ENCODE measurements at regions not wholly inside any gene's neighbourhood (a gene's known extent, or its start where the extent isn't known, plus 50 kb on each side); places are given as distances from the start of the nearest gene placed in this dataset.
A peak's percentile ranks its signal among the peaks of the same experiment; 100 is the strongest.
"Not testable (repeated sequence)": the region's sequence is repeated elsewhere in the genome, so short reads cannot be mapped to it uniquely, and the experiment has no call there.

DNA sequence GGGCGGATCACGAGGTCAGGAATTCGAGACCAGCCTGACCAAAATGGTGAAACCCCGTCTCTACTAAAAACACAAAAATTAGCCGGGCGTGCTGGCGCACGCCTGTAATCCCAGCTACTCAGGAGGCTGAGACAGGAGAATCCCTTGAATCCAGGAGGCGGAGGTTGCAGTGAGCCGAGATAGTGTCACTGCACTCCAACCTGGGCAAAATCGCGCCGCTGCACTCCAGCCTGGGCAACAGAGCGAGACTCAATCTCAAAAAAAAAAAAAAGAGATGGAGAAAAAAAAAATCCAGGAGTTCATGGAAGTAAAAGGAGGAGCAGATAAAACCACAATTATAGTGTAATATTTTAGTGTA, 76.3 kb upstream of the ZNF184 start:
- H3K27ac ChIP-seq (ENCODE audit: low read depth, low read length); H3K9me3 ChIP-seq (ENCODE audit: control insufficient read depth in 5 of 5, low read length in 5 of 5); H3K9ac ChIP-seq (ENCODE audit: low read length in 5 of 5); H3K36me3 ChIP-seq (ENCODE audit: control insufficient read depth in 5 of 5, insufficient read depth in 5 of 5, low read length in 5 of 5); H3K4me3 ChIP-seq (ENCODE audit: low read depth in 1 of 5, low read length in 5 of 5): not testable (repeated sequence)
- Histone ChIP-seq H3K4me1 (ENCODE audit: control insufficient read depth in 5 of 5, insufficient read depth in 5 of 5, low read length in 5 of 5) (peaks cover 0 to 14% (median 10%) of the 10 kb centered on the region in 5 donors), H3K27me3 (ENCODE audit: control insufficient read depth in 5 of 5, insufficient read depth in 4 of 5, low read length in 5 of 5) (peaks cover 19 to 67% (median 51%) of the 10 kb centered on the region in 5 donors)

DNA sequence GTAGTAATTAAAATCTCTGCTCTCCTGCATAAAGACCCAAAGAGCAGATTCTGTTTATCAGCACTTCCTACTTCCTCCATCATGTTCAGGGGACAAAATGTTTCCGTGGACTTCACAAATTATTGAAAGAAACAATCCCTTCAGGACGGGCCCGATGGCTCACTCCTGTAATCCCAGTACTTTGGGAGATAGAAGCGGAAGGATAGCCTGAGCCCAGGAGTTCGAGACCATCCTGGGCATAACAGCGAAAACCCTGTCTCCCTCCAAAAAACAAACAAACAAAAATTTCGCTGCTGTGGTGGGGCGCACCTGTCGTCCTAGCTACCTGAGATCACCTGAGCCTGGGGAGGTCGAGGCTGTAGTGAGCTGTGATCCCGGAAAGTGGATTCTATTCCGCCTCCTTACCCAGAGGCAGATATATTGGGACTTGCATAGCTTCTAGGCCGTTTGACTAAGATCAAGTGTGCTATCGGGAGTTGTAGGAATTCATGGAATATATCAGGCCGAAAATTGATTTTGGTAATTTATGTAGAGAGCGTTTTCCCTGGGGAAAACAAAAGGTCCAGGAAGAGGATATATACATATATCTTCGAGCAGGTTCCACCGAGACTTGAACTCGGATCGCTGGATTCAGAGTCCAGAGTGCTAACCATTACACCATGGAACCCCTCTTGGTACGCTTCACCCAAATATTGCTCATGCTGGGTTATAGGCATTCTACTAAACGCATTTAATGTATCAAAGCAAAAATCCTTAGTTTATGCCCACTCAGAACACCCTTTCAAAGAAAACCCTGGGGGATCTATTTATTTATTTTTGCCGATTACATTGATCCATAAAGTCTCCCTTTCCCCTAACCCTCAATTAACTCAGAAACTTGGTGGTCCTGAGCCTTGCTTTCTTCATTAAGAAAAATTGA, 74.5 kb upstream of the ZNF184 start:
- H3K36me3 ChIP-seq (ENCODE audit: control insufficient read depth in 5 of 5, insufficient read depth in 5 of 5, low read length in 5 of 5) = no peaks in the 10 kb centered on the region
- H3K9me3 ChIP-seq (ENCODE audit: control insufficient read depth in 5 of 5, low read length in 5 of 5) = peaks cover 0 to 6% (median 0%) of the 10 kb centered on the region in 5 donors
- H3K4me1 ChIP-seq (ENCODE audit: control insufficient read depth in 5 of 5, insufficient read depth in 5 of 5, low read length in 5 of 5) = peaks cover 0 to 14% (median 10%) of the 10 kb centered on the region in 5 donors
- H3K4me3 ChIP-seq (ENCODE audit: low read depth in 1 of 5, low read length in 5 of 5) = no peak overlapping the region
- peaks cover 22 to 61% (median 51%) of the 10 kb centered on the region in 5 donors for H3K27me3 ChIP-seq (ENCODE audit: control insufficient read depth in 5 of 5, insufficient read depth in 4 of 5, low read length in 5 of 5)
- no peak overlapping the region for H3K27ac ChIP-seq (ENCODE audit: low read depth, low read length)
- H3K9ac ChIP-seq (ENCODE audit: low read length in 5 of 5) = no peak overlapping the region

DNA sequence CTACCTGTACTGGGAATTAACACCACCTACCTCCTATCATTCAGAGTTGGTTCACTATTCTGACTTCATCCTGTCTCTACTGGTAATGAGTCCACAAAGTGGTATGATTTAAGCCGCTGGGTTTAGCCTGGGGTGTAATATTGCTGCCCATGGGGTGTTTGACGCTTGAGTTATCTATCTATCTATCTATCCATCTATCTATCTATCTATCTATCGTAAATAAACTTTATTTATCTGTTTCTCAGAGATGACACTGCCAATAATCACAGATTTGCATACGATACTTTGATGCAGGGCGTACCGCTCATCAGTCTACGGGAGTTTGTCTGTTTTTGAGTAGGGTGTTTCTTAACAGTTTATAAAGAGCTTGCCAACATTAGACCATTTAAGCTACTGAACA, 73.6 kb upstream of the ZNF184 start:
- Histone ChIP-seq H3K36me3 (ENCODE audit: control insufficient read depth in 5 of 5, insufficient read depth in 5 of 5, low read length in 5 of 5) (no peaks in the 10 kb centered on the region), H3K9ac (ENCODE audit: low read length in 5 of 5) (no peak overlapping the region), H3K27me3 (ENCODE audit: control insufficient read depth in 5 of 5, insufficient read depth in 4 of 5, low read length in 5 of 5) (peaks cover 22 to 67% (median 52%) of the 10 kb centered on the region in 5 donors), H3K4me1 (ENCODE audit: control insufficient read depth in 5 of 5, insufficient read depth in 5 of 5, low read length in 5 of 5) (peaks cover 0 to 14% (median 10%) of the 10 kb centered on the region in 5 donors), H3K9me3 (ENCODE audit: control insufficient read depth in 5 of 5, low read length in 5 of 5) (peaks cover 0 to 6% (median 3%) of the 10 kb centered on the region in 5 donors), H3K4me3 (ENCODE audit: low read depth in 1 of 5, low read length in 5 of 5) (no peak overlapping the region), H3K27ac (ENCODE audit: low read depth, low read length) (no peak overlapping the region)

GRCh38 chr6:27545271-27546046, 72.6 kb upstream of the ZNF184 start:
- peaks cover 22 to 63% (median 51%) of the 10 kb centered on the region in 5 donors for H3K27me3 ChIP-seq (ENCODE audit: control insufficient read depth in 5 of 5, insufficient read depth in 4 of 5, low read length in 5 of 5)
- no peak overlapping the region for H3K27ac ChIP-seq (ENCODE audit: low read depth, low read length)
- H3K36me3 ChIP-seq (ENCODE audit: control insufficient read depth in 5 of 5, insufficient read depth in 5 of 5, low read length in 5 of 5) = no peaks in the 10 kb centered on the region
- H3K9me3 ChIP-seq (ENCODE audit: control insufficient read depth in 5 of 5, low read length in 5 of 5) = peaks cover 0 to 6% (median 3%) of the 10 kb centered on the region in 5 donors
- peak overlapping the region; percentile 18 to 47 (median 25) for H3K4me3 ChIP-seq (ENCODE audit: low read depth in 1 of 5, low read length in 5 of 5)
- H3K9ac ChIP-seq (ENCODE audit: low read length in 5 of 5) = no peak overlapping the region
- peaks cover 0 to 14% (median 10%) of the 10 kb centered on the region in 5 donors for H3K4me1 ChIP-seq (ENCODE audit: control insufficient read depth in 5 of 5, insufficient read depth in 5 of 5, low read length in 5 of 5)

GRCh38 chr6:27544612-27545260, 71.8 kb upstream of the ZNF184 start:
- Histone ChIP-seq H3K9me3 (ENCODE audit: control insufficient read depth in 5 of 5, low read length in 5 of 5) (peaks cover 0 to 6% (median 3%) of the 10 kb centered on the region in 5 donors), H3K9ac (ENCODE audit: low read length in 5 of 5) (no peak overlapping the region), H3K27me3 (ENCODE audit: control insufficient read depth in 5 of 5, insufficient read depth in 4 of 5, low read length in 5 of 5) (peaks cover 22 to 63% (median 46%) of the 10 kb centered on the region in 5 donors), H3K27ac (ENCODE audit: low read depth, low read length) (no peak overlapping the region), H3K4me1 (ENCODE audit: control insufficient read depth in 5 of 5, insufficient read depth in 5 of 5, low read length in 5 of 5) (peaks cover 0 to 14% (median 10%) of the 10 kb centered on the region in 5 donors), H3K4me3 (ENCODE audit: low read depth in 1 of 5, low read length in 5 of 5) (peak overlapping the region; percentile 18 to 47 (median 25)), H3K36me3 (ENCODE audit: control insufficient read depth in 5 of 5, insufficient read depth in 5 of 5, low read length in 5 of 5) (no peaks in the 10 kb centered on the region)

DNA sequence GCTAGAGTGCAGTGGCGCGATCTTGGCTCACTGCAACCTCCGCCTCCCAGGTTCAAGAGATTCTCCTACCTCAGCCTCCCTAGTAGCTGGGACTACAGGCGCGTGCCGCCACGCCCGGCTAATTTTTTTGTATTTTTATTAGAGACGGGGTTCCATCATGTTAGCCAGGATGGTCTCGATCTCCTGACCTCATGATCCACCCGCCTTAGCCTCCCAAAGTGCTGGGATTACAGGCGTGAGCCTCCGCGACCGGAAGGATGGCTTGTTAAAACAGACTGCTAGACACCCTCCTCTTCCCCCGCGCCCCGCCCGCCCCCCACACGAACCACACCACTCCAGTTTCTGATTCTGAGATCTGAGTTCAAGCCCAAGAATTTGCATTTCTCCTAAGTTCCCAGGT, 71.2 kb upstream of the ZNF184 start:
- Histone ChIP-seq H3K4me3 (ENCODE audit: low read depth in 1 of 5, low read length in 5 of 5) (peak overlapping the region in 2 of 5 donors; percentile 25 to 47), H3K4me1 (ENCODE audit: control insufficient read depth in 5 of 5, insufficient read depth in 5 of 5, low read length in 5 of 5) (peaks cover 0 to 14% (median 10%) of the 10 kb centered on the region in 5 donors), H3K27me3 (ENCODE audit: control insufficient read depth in 5 of 5, insufficient read depth in 4 of 5, low read length in 5 of 5) (peaks cover 22 to 65% (median 46%) of the 10 kb centered on the region in 5 donors)
- not testable (repeated sequence) for H3K36me3 ChIP-seq (ENCODE audit: control insufficient read depth in 5 of 5, insufficient read depth in 5 of 5, low read length in 5 of 5); H3K27ac ChIP-seq (ENCODE audit: low read depth, low read length); H3K9me3 ChIP-seq (ENCODE audit: control insufficient read depth in 5 of 5, low read length in 5 of 5); H3K9ac ChIP-seq (ENCODE audit: low read length in 5 of 5)

GRCh38 chr6:27542485-27542884, 69.6 kb upstream of the ZNF184 start:
- peaks cover 25 to 51% (median 41%) of the 10 kb centered on the region in 5 donors for H3K27me3 ChIP-seq (ENCODE audit: control insufficient read depth in 5 of 5, insufficient read depth in 4 of 5, low read length in 5 of 5)
- H3K27ac ChIP-seq (ENCODE audit: low read depth, low read length) = no peak overlapping the region
- no peak overlapping the region for H3K9ac ChIP-seq (ENCODE audit: low read length in 5 of 5)
- no peak overlapping the region for H3K4me3 ChIP-seq (ENCODE audit: low read depth in 1 of 5, low read length in 5 of 5)
- no peaks in the 10 kb centered on the region for H3K36me3 ChIP-seq (ENCODE audit: control insufficient read depth in 5 of 5, insufficient read depth in 5 of 5, low read length in 5 of 5)
- H3K9me3 ChIP-seq (ENCODE audit: control insufficient read depth in 5 of 5, low read length in 5 of 5) = peaks cover 0 to 5% (median 3%) of the 10 kb centered on the region in 5 donors
- peaks cover 0 to 14% (median 10%) of the 10 kb centered on the region in 5 donors for H3K4me1 ChIP-seq (ENCODE audit: control insufficient read depth in 5 of 5, insufficient read depth in 5 of 5, low read length in 5 of 5)

- peaks cover 0 to 14% (median 10%) of the 10 kb centered on the region in 5 donors for H3K4me1 ChIP-seq (ENCODE audit: control insufficient read depth in 5 of 5, insufficient read depth in 5 of 5, low read length in 5 of 5)
- H3K4me3 ChIP-seq (ENCODE audit: low read depth in 1 of 5, low read length in 5 of 5) = no peak overlapping the region
- no peaks in the 10 kb centered on the region for H3K36me3 ChIP-seq (ENCODE audit: control insufficient read depth in 5 of 5, insufficient read depth in 5 of 5, low read length in 5 of 5)
- no peak overlapping the region for H3K27ac ChIP-seq (ENCODE audit: low read depth, low read length)
- peaks cover 21 to 46% (median 36%) of the 10 kb centered on the region in 5 donors for H3K27me3 ChIP-seq (ENCODE audit: control insufficient read depth in 5 of 5, insufficient read depth in 4 of 5, low read length in 5 of 5)
- no peak overlapping the region for H3K9ac ChIP-seq (ENCODE audit: low read length in 5 of 5)
- H3K9me3 ChIP-seq (ENCODE audit: control insufficient read depth in 5 of 5, low read length in 5 of 5) = peaks cover 0 to 5% (median 2%) of the 10 kb centered on the region in 5 donors
Observed at GRCh38 chr6:27541933-27542297, 69.0 kb upstream of the ZNF184 start.

DNA sequence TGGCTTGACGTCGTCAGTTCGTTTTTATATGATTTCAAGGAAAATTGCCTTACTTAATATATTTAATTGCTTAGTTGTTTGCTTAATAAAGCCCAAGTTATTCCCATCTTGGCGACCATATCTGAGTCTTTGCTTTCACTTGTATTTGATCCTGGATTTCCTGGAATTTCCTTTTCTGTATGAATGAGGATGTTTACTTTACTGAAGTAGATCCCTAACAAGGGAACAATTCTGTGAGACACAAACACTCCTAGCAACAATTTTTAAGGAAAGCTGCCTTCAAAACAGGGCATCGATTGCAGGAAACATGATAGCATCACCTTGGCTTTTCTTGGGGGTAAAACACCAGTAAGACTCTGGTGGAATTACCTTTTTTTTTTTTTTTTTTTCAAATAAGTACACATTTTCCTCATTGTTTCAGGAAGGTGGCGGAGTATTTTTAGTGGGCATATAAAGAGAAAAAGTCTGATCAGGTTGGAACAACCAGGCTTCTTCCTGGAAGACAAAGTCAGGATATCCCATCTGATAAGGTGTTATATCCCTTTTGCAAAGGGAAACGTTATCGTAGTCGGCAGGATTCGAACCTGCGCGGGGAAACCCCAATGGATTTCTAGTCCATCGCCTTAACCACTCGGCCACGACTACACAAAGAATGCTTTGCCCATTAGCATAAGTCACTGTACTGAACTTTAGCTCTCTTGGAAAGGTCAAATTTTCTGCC, 68.5 kb upstream of the ZNF184 start:
- no peak overlapping the region for H3K9ac ChIP-seq (ENCODE audit: low read length in 5 of 5)
- peaks cover 21 to 42% (median 31%) of the 10 kb centered on the region in 5 donors for H3K27me3 ChIP-seq (ENCODE audit: control insufficient read depth in 5 of 5, insufficient read depth in 4 of 5, low read length in 5 of 5)
- no peak overlapping the region for H3K4me3 ChIP-seq (ENCODE audit: low read depth in 1 of 5, low read length in 5 of 5)
- peaks cover 0 to 5% (median 2%) of the 10 kb centered on the region in 5 donors for H3K9me3 ChIP-seq (ENCODE audit: control insufficient read depth in 5 of 5, low read length in 5 of 5)
- no peak overlapping the region for H3K27ac ChIP-seq (ENCODE audit: low read depth, low read length)
- peaks cover 0 to 14% (median 10%) of the 10 kb centered on the region in 5 donors for H3K4me1 ChIP-seq (ENCODE audit: control insufficient read depth in 5 of 5, insufficient read depth in 5 of 5, low read length in 5 of 5)
- H3K36me3 ChIP-seq (ENCODE audit: control insufficient read depth in 5 of 5, insufficient read depth in 5 of 5, low read length in 5 of 5) = no peaks in the 10 kb centered on the region

All from subcutaneous abdominal adipose tissue (tissue), 5 donors.